ENCODE measurements at regions not wholly inside any gene's neighbourhood (a gene's known extent, or its start where the extent isn't known, plus 50 kb on each side); places are given as distances from the start of the nearest gene placed in this dataset.

GRCh38 chr1:221530791-221531190 lies 211.1 kb downstream of the DUSP10 start:
- intact Hi-C loops (cut with DNase I), result no loop called here
- H3K4me3 ChIP-seq (replicated peaks in 1 of 3), result no peak overlapping the region
- H3K4me1 ChIP-seq, result peaks cover 0 to 13% of the 10 kb centered on the region in 2 donors
- H3K27me3 ChIP-seq, result no peaks in the 10 kb centered on the region
- H3K9me3 ChIP-seq, result no peaks in the 10 kb centered on the region
- H3K27ac ChIP-seq, result no peak overlapping the region
- no peaks in the 10 kb centered on the region for H3K36me3 ChIP-seq
- TF ChIP-seq POLR2A (IDR thresholded peaks at IDR 0.05) (no peak), CTCF (IDR thresholded peaks at IDR 0.05) (no peak)
- DNase-seq, result no peak

GRCh38 chr1:221532071-221532773 lies 209.7 kb downstream of the DUSP10 start:
- no peak for DNase-seq
- peaks cover 0 to 12% of the 10 kb centered on the region in 2 donors for H3K4me1 ChIP-seq
- no peak overlapping the region for H3K4me3 ChIP-seq (replicated peaks in 1 of 3)
- H3K9me3 ChIP-seq, result no peaks in the 10 kb centered on the region
- 94 to 96% methylated on average over 5 of the region's 5 CpGs for WGBS, 2 donors
- no peak for TF ChIP-seq CTCF (IDR thresholded peaks at IDR 0.05)
- TF ChIP-seq POLR2A (IDR thresholded peaks at IDR 0.05), result no peak
- H3K27ac ChIP-seq, result no peak overlapping the region
- H3K36me3 ChIP-seq, result no peaks in the 10 kb centered on the region
- no peaks in the 10 kb centered on the region for H3K27me3 ChIP-seq
- intact Hi-C loops (cut with DNase I), result no loop called here

- H3K9me3 ChIP-seq, result no peaks in the 10 kb centered on the region
- DNase-seq, result no peak
- intact Hi-C loops (cut with DNase I), result loop anchor here (10.0 kb wide), 1 partner anchor 204 kb away; the partner anchor contains the start of gene DUSP10
Observed at GRCh38 chr1:221541296-221541695, 200.6 kb downstream of the DUSP10 start.

GRCh38 chr1:221543529-221544120 lies 198.3 kb downstream of the DUSP10 start:
- intact Hi-C loops (cut with DNase I), result loop anchor here (10.0 kb wide), 1 partner anchor 201 kb away; the partner anchor contains the start of gene DUSP10
- peak overlapping the region in 2 of 3 donors; percentile 42 to 43 for H3K27ac ChIP-seq
- H3K36me3 ChIP-seq, result no peaks in the 10 kb centered on the region
- no peaks in the 10 kb centered on the region for H3K9me3 ChIP-seq
- H3K27me3 ChIP-seq, result no peaks in the 10 kb centered on the region
- H3K4me1 ChIP-seq, result peaks cover 0 to 7% of the 10 kb centered on the region in 2 donors
- DNase-seq, result peak; percentile 36 to 47
- no peak overlapping the region for H3K4me3 ChIP-seq (replicated peaks in 1 of 3)
- peak in 4 of 6 experiments; percentile 48 to 69 (median 60) for TF ChIP-seq CTCF (IDR thresholded peaks at IDR 0.05)
- TF ChIP-seq POLR2A (IDR thresholded peaks at IDR 0.05), result no peak
- 28 to 33% methylated on average over 4 of the region's 4 CpGs for WGBS, 2 donors

More at GRCh38 chr1:221541296-221541695, 200.6 kb downstream of the DUSP10 start:
- TF ChIP-seq POLR2A (IDR thresholded peaks at IDR 0.05), result no peak
- TF ChIP-seq CTCF (IDR thresholded peaks at IDR 0.05), result no peak
- peaks cover 0 to 7% of the 10 kb centered on the region in 2 donors for H3K4me1 ChIP-seq
- WGBS, 2 donors, result 92 to 96% methylated on average over 5 of the region's 5 CpGs
- no peaks in the 10 kb centered on the region for H3K27me3 ChIP-seq
- H3K27ac ChIP-seq, result no peak overlapping the region
- no peak overlapping the region for H3K4me3 ChIP-seq (replicated peaks in 1 of 3)
- no peaks in the 10 kb centered on the region for H3K36me3 ChIP-seq

- no peaks in the 10 kb centered on the region for H3K36me3 ChIP-seq
- no peak overlapping the region for H3K4me3 ChIP-seq (replicated peaks in 1 of 3)
- 92 to 94% methylated on average over 6 of the region's 6 CpGs for WGBS, 2 donors
- TF ChIP-seq POLR2A (IDR thresholded peaks at IDR 0.05), result no peak
- TF ChIP-seq CTCF (IDR thresholded peaks at IDR 0.05), result no peak
- H3K9me3 ChIP-seq, result no peaks in the 10 kb centered on the region
- no peak overlapping the region for H3K27ac ChIP-seq
- H3K4me1 ChIP-seq, result peaks cover 10 to 22% of the 10 kb centered on the region in 2 donors
- H3K27me3 ChIP-seq, result no peaks in the 10 kb centered on the region
- no peak for DNase-seq
- intact Hi-C loops (cut with DNase I), result loop anchor here (10.0 kb wide), 1 partner anchor 196 kb away; the partner anchor contains the start of gene DUSP10
Observed at GRCh38 chr1:221548942-221549341, 192.9 kb downstream of the DUSP10 start.

All from thyroid gland (tissue), 4 donors.